Endothelial cell of umbilical vein (primary cell): ENCODE measurements at regions not wholly inside any gene's neighbourhood (a gene's known extent, or its start where the extent isn't known, plus 50 kb on each side); places are given as distances from the start of the nearest gene placed in this dataset.

ENCODE experiments used
- BruUV-seq: library from RNA; stranded (reverse); fragments of 400-500 nt; replicated peaks from 2 replicates; lab custom pipeline; 2021; lab: Mats Ljungman, UMichigan
- CTCF ChIA-PET: fragments of 300-600, 350-600 bp; sonication (Branson Sonifier 250); formaldehyde crosslinking; loops from one replicate; lab custom pipeline; 2021; ENCODE audit warnings: antibody characterized with exemption, inconsistent platforms; lab: Charles Lee
- POLR2A ChIA-PET: fragments of 300-600, 350-600 bp; sonication (Branson Sonifier 250); formaldehyde crosslinking; loops from one replicate; lab custom pipeline; 2021; ENCODE audit warnings: antibody characterized with exemption, inconsistent platforms; lab: Charles Lee
- DNase-seq: peaks from one replicate; pipeline ENCODE4 v3.0.0-alpha.2; 2011; ENCODE audit warnings: low read depth, low spot score
- FAIRE-seq: peaks from 2 replicates; lab custom pipeline; 2011; peaks lifted over from hg19 to GRCh38; lab: Jason Lieb, UNC
- H2AFZ ChIP-seq: 2 replicates; pipeline ENCODE4 v1.6.0; 2012; ENCODE audit warnings: low read depth, low read length, control low read depth, inconsistent platforms
- H3K27ac ChIP-seq: 2 replicates; pipeline ENCODE4 v1.5.1; 2011; ENCODE audit warnings: low read depth, mild to moderate bottlenecking, control low read depth, low read length, moderate library complexity; ENCODE audit not compliant: insufficient read depth
- H3K27me3 ChIP-seq, 2 experiments: 2 replicates each; pipeline versions ENCODE4 v1.6.0 to v1.6.1; 2011; ENCODE audit warnings: low read length in 2 of 2, mixed read lengths in 1 of 2; ENCODE audit not compliant: control insufficient read depth in 2 of 2, insufficient read depth in 2 of 2
- H3K36me3 ChIP-seq, 2 experiments: 2 replicates in 1 of 2; 3 replicates in 1 of 2; pipeline ENCODE4 v1.5.1; 2011; ENCODE audit warnings: low read length in 2 of 2, mild to moderate bottlenecking in 1 of 2, moderate library complexity in 1 of 2; ENCODE audit not compliant: control insufficient read depth in 2 of 2, insufficient read depth in 2 of 2; ENCODE audit errors: extremely low read depth in 1 of 2
- H3K4me1 ChIP-seq: 3 replicates; pipeline ENCODE4 v1.5.1; 2011; ENCODE audit warnings: mild to moderate bottlenecking, low read length; ENCODE audit not compliant: control insufficient read depth, insufficient read depth; ENCODE audit errors: extremely low read depth
- H3K4me2 ChIP-seq: 2 replicates; pipeline ENCODE4 v1.6.1; 2011; ENCODE audit warnings: low read length, control low read depth, mixed read lengths; ENCODE audit not compliant: insufficient read depth
- H3K4me3 ChIP-seq, 3 experiments: fragments of 200-600 bp in 1 of 3; sonication (generic), shearing (Covaris generic) in 1 of 3; replicated peaks in 1 of 3; 2 replicates each; pipeline ENCODE4 v1.5.1; 2011 to 2016; ENCODE audit warnings: control low read depth in 3 of 3, low read length in 3 of 3, mild to moderate bottlenecking in 2 of 3, inconsistent platforms in 1 of 3, low read depth in 1 of 3, moderate library complexity in 1 of 3; ENCODE audit not compliant: insufficient read depth in 1 of 3
- H3K79me2 ChIP-seq: 2 replicates; pipeline ENCODE4 v1.6.0; 2012; ENCODE audit warnings: low read length, inconsistent platforms; ENCODE audit not compliant: control insufficient read depth, insufficient read depth
- H3K9ac ChIP-seq: replicated peaks from 2 replicates; pipeline ENCODE3; 2011; ENCODE audit warnings: low read length, control low read depth; ENCODE audit not compliant: insufficient read depth; ENCODE audit errors: extremely low read depth
- H3K9me1 ChIP-seq: replicated peaks from 3 replicates; pipeline ENCODE4 v1.6.0; 2011; ENCODE audit warnings: mild to moderate bottlenecking, low read length; ENCODE audit not compliant: control insufficient read depth, insufficient read depth; ENCODE audit errors: extremely low read depth
- H3K9me3 ChIP-seq: replicated peaks from 2 replicates; pipeline ENCODE4 v1.5.1; 2012; ENCODE audit warnings: low read length, inconsistent platforms; ENCODE audit not compliant: control insufficient read depth, insufficient read depth
- H4K20me1 ChIP-seq: replicated peaks from 2 replicates; pipeline ENCODE3; 2011; ENCODE audit warnings: mild to moderate bottlenecking, low read length; ENCODE audit not compliant: control insufficient read depth, insufficient read depth; ENCODE audit errors: extremely low read depth
- CTCF ChIP-seq, 2 donors: IDR thresholded peaks; 1 replicate in 1 of 2; 2 replicates in 1 of 2; pipeline ENCODE4 v1.5.1; 2011; ENCODE audit warnings: low read length in 2 of 2, mild to moderate bottlenecking in 2 of 2, moderate library complexity in 2 of 2, control low read depth in 1 of 2, inconsistent platforms in 1 of 2, low read depth in 1 of 2; ENCODE audit not compliant: insufficient read depth in 1 of 2; ENCODE audit errors: extremely low read depth in 1 of 2
- EZH2 ChIP-seq: IDR thresholded peaks from 2 replicates; pipeline ENCODE4 v1.6.1; 2012; ENCODE audit warnings: borderline replicate concordance, low read depth, mild to moderate bottlenecking, moderate library complexity, low read length, inconsistent platforms; ENCODE audit not compliant: severe bottlenecking
- FOS ChIP-seq: IDR thresholded peaks from 2 replicates; pipeline ENCODE4 v1.6.1; 2011; ENCODE audit warnings: mild to moderate bottlenecking, low read length, moderate library complexity, borderline replicate concordance; ENCODE audit not compliant: insufficient read depth
- GATA2 ChIP-seq: IDR thresholded peaks from 2 replicates; pipeline ENCODE4 v1.7.0; 2011; ENCODE audit warnings: low read depth, mild to moderate bottlenecking, moderate library complexity, mixed read lengths, low read length; ENCODE audit not compliant: insufficient read length, insufficient read depth
- JUN ChIP-seq: IDR thresholded peaks from 2 replicates; pipeline ENCODE4 v1.6.1; 2011; ENCODE audit warnings: borderline replicate concordance, low read depth; ENCODE audit not compliant: insufficient read length, insufficient read depth
- MAX ChIP-seq: IDR thresholded peaks from 2 replicates; pipeline ENCODE4 v1.6.1; 2011; ENCODE audit not compliant: insufficient read depth, insufficient read length
- MYC ChIP-seq: IDR thresholded peaks from one replicate; pipeline ENCODE4 v1.6.1; 2011; ENCODE audit warnings: mild to moderate bottlenecking, low read depth, low read length
- POLR2AphosphoS5 ChIP-seq: IDR thresholded peaks from 2 replicates; pipeline ENCODE4 v1.6.1; 2012; ENCODE audit warnings: low read depth, mild to moderate bottlenecking, control low read depth, low read length, moderate library complexity; ENCODE audit not compliant: insufficient read depth
- dilution Hi-C: fragments of 300-500 bp; cut with MboI; formaldehyde crosslinking; loops from one replicate; pipeline ENCODE4 v1.15.0; 2019; ENCODE audit warnings: low sequenced_read_pairs; ENCODE audit not compliant: extremely low pct_ligation_motif_present
- intact Hi-C: fragments of 100-400 bp; cut with micrococcal nuclease; formaldehyde crosslinking; loops from one replicate; pipeline ENCODE4 v1.10.0; 2022

DNA sequence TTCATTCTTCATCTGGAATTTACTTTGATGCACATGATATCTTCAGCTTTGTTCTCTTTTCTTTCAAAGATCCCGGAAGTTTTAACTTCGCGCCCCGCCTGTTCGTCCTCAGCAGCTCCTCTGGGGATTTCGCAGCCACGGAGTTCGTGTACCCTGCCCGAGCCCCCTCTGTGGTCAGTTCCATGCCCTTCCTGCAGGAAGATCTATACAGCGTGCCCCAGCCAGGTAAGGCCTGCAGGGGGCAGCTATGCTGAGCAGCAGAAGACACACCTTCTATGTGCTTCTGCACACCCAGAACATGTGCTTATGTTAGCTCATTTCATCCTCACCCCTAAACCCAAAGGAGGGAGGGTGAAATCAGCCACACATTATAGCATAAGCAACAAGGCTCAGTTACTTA is 79.7 kb upstream of the LYZL2 start:
- dilution Hi-C loops (no loop called here), intact Hi-C loops (no loop called here)
- FAIRE-seq: no peak
- H3K79me2 ChIP-seq: no peaks in the 10 kb centered on the region
- peaks cover 4 to 12% of the 10 kb centered on the region in 2 experiments for H3K27me3 ChIP-seq
- H3K9me1 ChIP-seq: no peaks in the 10 kb centered on the region
- POLR2A ChIA-PET: no interaction called here
- CTCF ChIA-PET: interaction anchor here (1.0 to 3.6 kb wide), 2 partner anchors 22 to 984 kb away, joined by 3 to 14 read pairs; no protein-coding TSS in a partner anchor
- no peaks in the 10 kb centered on the region for H3K36me3 ChIP-seq
- peaks cover 3% of the 10 kb centered on the region for H3K9me3 ChIP-seq
- H3K27ac ChIP-seq: no peak overlapping the region
- BruUV-seq: no TSS peak
- no peak overlapping the region for H2AFZ ChIP-seq
- H4K20me1 ChIP-seq: no peaks in the 10 kb centered on the region
- H3K9ac ChIP-seq: no peak overlapping the region
- H3K4me3 ChIP-seq: no peak overlapping the region
- TF ChIP-seq POLR2AphosphoS5 (no peak), CTCF (IDR thresholded peaks at IDR 0.05; ENCODE audit: extremely low read depth in 1 of 2, insufficient read depth in 1 of 2, low read depth in 1 of 2, low read length in 2 of 2) (peak in 1 of 2 donors; percentile 11), EZH2 (no peak), FOS (no peak)
- H3K4me1 ChIP-seq: no peaks in the 10 kb centered on the region
- no peak overlapping the region for H3K4me2 ChIP-seq
- DNase-seq: no peak

DNA sequence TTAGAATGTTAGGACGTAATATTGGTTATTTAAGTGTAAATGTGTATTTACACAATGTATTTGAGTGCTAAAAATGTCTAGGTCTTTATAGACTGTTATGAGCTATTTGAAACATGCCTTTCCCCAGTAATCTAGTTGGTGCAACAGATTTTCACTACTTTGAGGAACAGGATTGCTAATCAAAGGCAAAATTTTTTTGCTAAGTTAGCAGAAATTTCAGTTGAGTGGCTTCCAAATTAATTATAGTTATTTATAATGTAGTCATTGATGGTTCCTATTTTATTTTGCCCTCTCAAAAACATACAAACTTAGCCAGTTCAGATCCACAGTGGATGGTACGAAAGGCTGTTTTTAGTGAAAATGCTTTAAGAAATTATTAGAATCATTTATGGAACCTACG is 78.7 kb upstream of the LYZL2 start:
- Histone ChIP-seq H3K9me3 (no peaks in the 10 kb centered on the region), H3K36me3 (no peaks in the 10 kb centered on the region), H2AFZ (no peak overlapping the region), H3K27me3 (peaks cover 4 to 18% of the 10 kb centered on the region in 2 experiments), H4K20me1 (no peaks in the 10 kb centered on the region), H3K9me1 (no peaks in the 10 kb centered on the region), H3K9ac (no peak overlapping the region), H3K79me2 (no peaks in the 10 kb centered on the region), H3K27ac (no peak overlapping the region), H3K4me3 (no peak overlapping the region), H3K4me1 (no peaks in the 10 kb centered on the region), H3K4me2 (no peak overlapping the region)
- dilution Hi-C loops: no loop called here
- FAIRE-seq: no peak
- BruUV-seq: no TSS peak
- no peak for DNase-seq
- ChIA-PET POLR2A (no interaction called here), CTCF (interaction anchor here (3.6 kb wide), 1 partner anchor 21 kb away, joined by 14 read pairs; no protein-coding TSS in a partner anchor)
- TF ChIP-seq GATA2 (no peak), FOS (no peak), MYC (no peak), CTCF (IDR thresholded peaks at IDR 0.05; ENCODE audit: extremely low read depth in 1 of 2, insufficient read depth in 1 of 2, low read depth in 1 of 2, low read length in 2 of 2) (no peak), JUN (no peak), MAX (no peak), POLR2AphosphoS5 (no peak)
- intact Hi-C loops: no loop called here
